Neural crest cell (in vitro differentiated cells): ENCODE measurements at regions not wholly inside any gene's neighbourhood (a gene's known extent, or its start where the extent isn't known, plus 50 kb on each side); places are given as distances from the start of the nearest gene placed in this dataset.

Source experiments
- DNase-seq: peaks from one replicate; pipeline ENCODE4 v3.0.0; 2021; ENCODE audit warnings: low read depth, mixed read lengths, low spot score
- H3K27ac Mint-ChIP-seq: one replicate; pipeline ENCODE4 v1.8.0; 2021; ENCODE audit warnings: mild to moderate bottlenecking, mixed read lengths; ENCODE audit not compliant: unreplicated experiment
- H3K27me3 Mint-ChIP-seq: 2 replicates; pipeline ENCODE4 v1.8.0; 2021; ENCODE audit warnings: low read depth, mild to moderate bottlenecking, mixed read lengths
- H3K36me3 Mint-ChIP-seq: 2 replicates; pipeline ENCODE4 v1.8.0; 2021; ENCODE audit warnings: low read depth, mild to moderate bottlenecking, mixed read lengths
- H3K4me1 Mint-ChIP-seq: 2 replicates; pipeline ENCODE4 v1.8.0; 2021; ENCODE audit warnings: mixed read lengths
- H3K4me3 Mint-ChIP-seq: one replicate; pipeline ENCODE4 v1.8.0; 2021; ENCODE audit warnings: mild to moderate bottlenecking, mixed read lengths
- H3K9me3 Mint-ChIP-seq: 2 replicates; pipeline ENCODE4 v1.8.0; 2021; ENCODE audit warnings: mixed read lengths
- CTCF ChIP-seq: fragments of 200-600 bp; sonication (generic); conservative IDR thresholded peaks from 2 replicates; pipeline ENCODE4 v1.5.0; 2021; ENCODE audit warnings: antibody characterized with exemption, mild to moderate bottlenecking

GRCh38 chr11:30811226-30811755 is 225.1 kb upstream of the MPPED2 start:
- DNase-seq, result no peak
- Mint-ChIP-seq H3K4me1 (no peaks in the 10 kb centered on the region), H3K36me3 (no peaks in the 10 kb centered on the region), H3K27ac (no peak overlapping the region), H3K27me3 (no peaks in the 10 kb centered on the region), H3K4me3 (no peak overlapping the region), H3K9me3 (no peaks in the 10 kb centered on the region)
- TF ChIP-seq CTCF, result no peak

GRCh38 chr11:30810116-30810515 is 224.0 kb upstream of the MPPED2 start:
- Mint-ChIP-seq H3K4me3 (no peak overlapping the region), H3K27me3 (no peaks in the 10 kb centered on the region), H3K36me3 (no peaks in the 10 kb centered on the region), H3K27ac (no peak overlapping the region), H3K4me1 (no peaks in the 10 kb centered on the region), H3K9me3 (no peaks in the 10 kb centered on the region)
- TF ChIP-seq CTCF, result no peak
- DNase-seq, result no peak

- Mint-ChIP-seq H3K4me1 (peaks cover 4% of the 10 kb centered on the region), H3K27me3 (no peaks in the 10 kb centered on the region), H3K4me3 (no peak overlapping the region), H3K9me3 (no peaks in the 10 kb centered on the region), H3K27ac (no peak overlapping the region), H3K36me3 (no peaks in the 10 kb centered on the region)
- no peak for TF ChIP-seq CTCF
- DNase-seq, result no peak
These were observed 215.2 kb upstream of the MPPED2 start for GRCh38 chr11:30801357-30801756.

- Mint-ChIP-seq H3K4me1 (peaks cover 4% of the 10 kb centered on the region), H3K27me3 (no peaks in the 10 kb centered on the region), H3K4me3 (no peak overlapping the region), H3K9me3 (no peaks in the 10 kb centered on the region), H3K27ac (no peak overlapping the region), H3K36me3 (no peaks in the 10 kb centered on the region)
- no peak for DNase-seq
- TF ChIP-seq CTCF, result no peak
These were observed 214.8 kb upstream of the MPPED2 start for GRCh38 chr11:30800904-30801303.

GRCh38 chr11:30798547-30799236 is 212.5 kb upstream of the MPPED2 start:
- Mint-ChIP-seq H3K36me3 (no peaks in the 10 kb centered on the region), H3K4me3 (no peak overlapping the region), H3K27me3 (no peaks in the 10 kb centered on the region), H3K4me1 (peaks cover 4% of the 10 kb centered on the region), H3K9me3 (no peaks in the 10 kb centered on the region), H3K27ac (no peak overlapping the region)
- no peak for TF ChIP-seq CTCF
- DNase-seq, result no peak
